Smooth muscle cell (in vitro differentiated cells): ENCODE measurements at regions not wholly inside any gene's neighbourhood (a gene's known extent, or its start where the extent isn't known, plus 50 kb on each side); places are given as distances from the start of the nearest gene placed in this dataset.

Experiments used
- DNase-seq: peaks from one replicate; lab custom pipeline; 2025; ENCODE audit not compliant: unreplicated experiment; lab: John Stamatoyannopoulos, UW
- H2AFZ ChIP-seq: fragments of 200-600 bp; sonication (generic); 2 replicates; pipeline ENCODE4 v1.6.0; 2016; ENCODE audit warnings: antibody characterized with exemption, low read depth, mild to moderate bottlenecking
- H3F3A ChIP-seq: fragments of 200-600 bp; sonication (generic); 2 replicates; pipeline ENCODE4 v1.6.0; 2017; ENCODE audit warnings: antibody characterized with exemption, low read depth
- H3K27ac ChIP-seq: fragments of 200-600 bp; sonication (generic); 2 replicates; pipeline ENCODE4 v1.5.1; 2016; ENCODE audit warnings: low read depth, mild to moderate bottlenecking
- H3K27me3 ChIP-seq: fragments of 200-600 bp; sonication (generic); 2 replicates; pipeline ENCODE4 v1.6.1; 2016; ENCODE audit warnings: low read depth, mild to moderate bottlenecking
- H3K36me3 ChIP-seq: fragments of 200-600 bp; sonication (generic); 2 replicates; pipeline ENCODE4 v1.5.1; 2016; ENCODE audit warnings: low read depth
- H3K4me1 ChIP-seq: fragments of 200-600 bp; sonication (generic); 2 replicates; pipeline ENCODE4 v1.5.1; 2016; ENCODE audit warnings: low read depth
- H3K4me2 ChIP-seq: fragments of 200-600 bp; sonication (generic); 2 replicates; pipeline ENCODE4 v1.6.0; 2016; ENCODE audit warnings: mild to moderate bottlenecking
- H3K4me3 ChIP-seq: fragments of 200-600 bp; sonication (generic); 2 replicates; pipeline ENCODE4 v1.5.1; 2016; ENCODE audit warnings: mild to moderate bottlenecking
- H3K79me2 ChIP-seq: fragments of 200-600 bp; sonication (generic); 2 replicates; pipeline ENCODE4 v1.6.0; 2016; ENCODE audit warnings: low read depth, mild to moderate bottlenecking
- H3K9ac ChIP-seq: fragments of 200-600 bp; sonication (generic); 2 replicates; pipeline ENCODE4 v1.6.0; 2016; ENCODE audit warnings: low read depth
- H3K9me3 ChIP-seq: fragments of 200-600 bp; sonication (generic); replicated peaks from 2 replicates; pipeline ENCODE4 v1.5.1; 2016; ENCODE audit warnings: low read depth
- H4K20me1 ChIP-seq: fragments of 200-600 bp; sonication (generic); 2 replicates; pipeline ENCODE4 v1.6.0; 2016; ENCODE audit warnings: low read depth
- CTCF ChIP-seq: fragments of 200-600 bp; sonication (generic); IDR thresholded peaks from 2 replicates; pipeline ENCODE4 v1.5.1; 2017; ENCODE audit warnings: borderline replicate concordance, mild to moderate bottlenecking, antibody characterized with exemption; ENCODE audit not compliant: insufficient read depth, poor library complexity, severe bottlenecking
- WGBS: methylation state at CpG from one replicate; pipeline ENCODE4 v1.1.7; 2016; ENCODE audit warnings: low lambda C conversion rate; 5-methylcytosine and 5-hydroxymethylcytosine counted together

DNA sequence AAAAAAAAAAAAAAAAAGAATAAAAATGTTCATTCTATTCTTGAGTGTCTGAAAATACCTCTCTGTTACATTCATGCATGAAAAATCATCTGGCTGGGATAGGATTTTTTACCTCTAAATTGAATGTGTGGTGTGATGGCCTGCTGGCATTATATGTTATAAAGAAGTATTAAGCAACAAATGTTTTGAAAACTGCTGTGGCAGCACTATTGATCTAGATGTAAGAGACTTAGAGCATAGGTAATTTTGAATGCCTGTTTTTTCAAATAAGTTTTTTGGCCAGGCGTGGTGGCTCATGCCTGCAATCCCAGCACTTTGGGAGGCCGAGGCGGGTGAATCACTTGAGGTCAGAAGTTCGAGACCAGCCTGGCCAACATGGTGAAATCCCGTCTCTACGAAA lies 147.0 kb upstream of the LINC00305 start:
- Histone ChIP-seq H4K20me1 (no peaks in the 10 kb centered on the region), H3F3A (no peaks in the 10 kb centered on the region), H3K9me3 (no peaks in the 10 kb centered on the region), H3K9ac (no peak overlapping the region), H3K4me2 (no peak overlapping the region), H2AFZ (no peak overlapping the region), H3K79me2 (no peaks in the 10 kb centered on the region), H3K36me3 (no peaks in the 10 kb centered on the region), H3K4me3 (no peak overlapping the region), H3K27ac (no peak overlapping the region), H3K27me3 (no peaks in the 10 kb centered on the region), H3K4me1 (no peaks in the 10 kb centered on the region)
- 90% methylated on average over 6 of the region's 6 CpGs for WGBS
- no peak for TF ChIP-seq CTCF
- no peak for DNase-seq

DNA sequence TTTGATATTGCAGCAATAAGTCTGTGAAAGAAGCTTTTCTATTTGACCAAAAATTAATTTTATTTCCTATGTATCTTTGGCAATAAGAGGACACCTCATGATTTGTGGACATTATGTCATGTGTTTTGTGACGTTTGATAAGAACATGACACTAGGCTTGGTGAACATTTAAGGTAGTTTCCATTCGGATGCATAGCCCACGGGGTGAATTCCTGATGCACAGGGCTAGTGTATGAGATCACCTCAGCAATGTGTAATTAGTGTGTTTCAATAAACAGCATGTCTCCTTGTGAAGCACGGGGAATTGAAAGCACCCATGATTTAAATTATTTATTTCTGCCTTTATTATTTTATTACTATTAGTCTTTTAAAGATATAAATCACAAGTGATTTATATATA lies 146.1 kb upstream of the LINC00305 start:
- H3K27ac ChIP-seq = no peak overlapping the region
- no peak overlapping the region for H3K4me3 ChIP-seq
- no peak for TF ChIP-seq CTCF
- no peaks in the 10 kb centered on the region for H3F3A ChIP-seq
- no peaks in the 10 kb centered on the region for H3K36me3 ChIP-seq
- H3K4me2 ChIP-seq = no peak overlapping the region
- no peak for DNase-seq
- H3K4me1 ChIP-seq = no peaks in the 10 kb centered on the region
- WGBS = 74% methylated on average over 4 of the region's 4 CpGs
- no peaks in the 10 kb centered on the region for H3K9me3 ChIP-seq
- H3K9ac ChIP-seq = no peak overlapping the region
- no peak overlapping the region for H2AFZ ChIP-seq
- no peaks in the 10 kb centered on the region for H3K27me3 ChIP-seq
- no peaks in the 10 kb centered on the region for H3K79me2 ChIP-seq
- no peaks in the 10 kb centered on the region for H4K20me1 ChIP-seq

GRCh38 chr18:64288432-64288831 lies 139.5 kb upstream of the LINC00305 start:
- Histone ChIP-seq H4K20me1 (no peaks in the 10 kb centered on the region), H3K4me2 (no peak overlapping the region), H3F3A (no peaks in the 10 kb centered on the region), H3K4me1 (no peaks in the 10 kb centered on the region), H3K9me3 (no peaks in the 10 kb centered on the region), H3K27me3 (no peaks in the 10 kb centered on the region), H3K36me3 (no peaks in the 10 kb centered on the region), H3K79me2 (no peaks in the 10 kb centered on the region), H3K9ac (no peak overlapping the region), H3K27ac (no peak overlapping the region), H2AFZ (no peak overlapping the region), H3K4me3 (no peak overlapping the region)
- WGBS = 87% methylated on average over 2 of the region's 2 CpGs
- no peak for TF ChIP-seq CTCF
- no peak for DNase-seq

DNA sequence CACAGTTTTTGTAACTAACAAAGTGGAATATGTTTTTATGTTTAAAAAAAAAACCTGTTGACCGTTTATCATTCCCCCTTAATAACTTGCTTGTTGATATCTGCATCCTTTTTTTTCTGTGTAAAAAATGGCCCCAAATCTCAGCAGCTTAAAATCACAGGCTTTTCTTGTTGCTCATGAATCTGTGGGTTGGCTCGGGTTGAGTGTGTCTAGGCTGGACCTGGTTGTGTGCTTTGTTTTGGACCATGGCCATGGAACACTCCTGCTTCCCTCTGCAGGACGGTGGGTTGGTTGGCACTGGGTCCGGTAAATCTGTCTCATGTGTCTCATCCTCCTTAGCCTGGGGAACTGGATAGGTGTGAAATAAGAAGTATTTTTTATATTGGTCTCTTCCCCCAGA lies 139.0 kb upstream of the LINC00305 start:
- Histone ChIP-seq H4K20me1 (no peaks in the 10 kb centered on the region), H3K27me3 (no peaks in the 10 kb centered on the region), H3K9me3 (no peaks in the 10 kb centered on the region), H3K9ac (no peak overlapping the region), H3K4me1 (no peaks in the 10 kb centered on the region), H3F3A (no peaks in the 10 kb centered on the region), H2AFZ (no peak overlapping the region), H3K36me3 (no peaks in the 10 kb centered on the region), H3K4me3 (no peak overlapping the region), H3K27ac (no peak overlapping the region), H3K79me2 (no peaks in the 10 kb centered on the region), H3K4me2 (no peak overlapping the region)
- 81% methylated on average over 4 of the region's 4 CpGs for WGBS
- TF ChIP-seq CTCF = no peak
- no peak for DNase-seq
